ENCODE measurements at regions not wholly inside any gene's neighbourhood (a gene's known extent, or its start where the extent isn't known, plus 50 kb on each side); places are given as distances from the start of the nearest gene placed in this dataset.

- no peak for TF ChIP-seq CTCF (IDR thresholded peaks at IDR 0.05; ENCODE audit: insufficient read depth, low read length, poor library complexity, severe bottlenecking)
- H3K36me3 ChIP-seq (ENCODE audit: control insufficient read depth, insufficient read depth, low read length) = no peaks in the 10 kb centered on the region
- no peaks in the 10 kb centered on the region for H3K27me3 ChIP-seq (replicated peaks; ENCODE audit: control insufficient read depth, insufficient read depth, low read length)
- no peak overlapping the region for H3K4me3 ChIP-seq (replicated peaks; ENCODE audit: low read depth, low read length)
- DNase-seq (ENCODE audit: extremely low read depth, insufficient read length) = no peak
Measured at GRCh38 chr11:23308041-23308440, 447.8 kb upstream of the CCDC179 start.

- no peaks in the 10 kb centered on the region for H3K36me3 ChIP-seq (ENCODE audit: control insufficient read depth, insufficient read depth, low read length)
- no peak for TF ChIP-seq CTCF (IDR thresholded peaks at IDR 0.05; ENCODE audit: insufficient read depth, low read length, poor library complexity, severe bottlenecking)
- no peak for DNase-seq (ENCODE audit: extremely low read depth, insufficient read length)
- no peak overlapping the region for H3K4me3 ChIP-seq (replicated peaks; ENCODE audit: low read depth, low read length)
- H3K27me3 ChIP-seq (replicated peaks; ENCODE audit: control insufficient read depth, insufficient read depth, low read length) = no peaks in the 10 kb centered on the region
Measured at GRCh38 chr11:23310276-23310675, 450.0 kb upstream of the CCDC179 start.

GRCh38 chr11:23311986-23312940 is 452.0 kb upstream of the CCDC179 start:
- no peaks in the 10 kb centered on the region for H3K36me3 ChIP-seq (ENCODE audit: control insufficient read depth, insufficient read depth, low read length)
- H3K27me3 ChIP-seq (replicated peaks; ENCODE audit: control insufficient read depth, insufficient read depth, low read length) = no peaks in the 10 kb centered on the region
- no peak overlapping the region for H3K4me3 ChIP-seq (replicated peaks; ENCODE audit: low read depth, low read length)
- DNase-seq (ENCODE audit: extremely low read depth, insufficient read length) = no peak
- TF ChIP-seq CTCF (IDR thresholded peaks at IDR 0.05; ENCODE audit: insufficient read depth, low read length, poor library complexity, severe bottlenecking) = no peak

GRCh38 chr11:23313001-23313400 is 452.7 kb upstream of the CCDC179 start:
- DNase-seq (ENCODE audit: extremely low read depth, insufficient read length) = no peak

GRCh38 chr11:23314162-23314561 is 453.9 kb upstream of the CCDC179 start:
- no peak for TF ChIP-seq CTCF (IDR thresholded peaks at IDR 0.05; ENCODE audit: insufficient read depth, low read length, poor library complexity, severe bottlenecking)
- Histone ChIP-seq H3K36me3 (ENCODE audit: control insufficient read depth, insufficient read depth, low read length) (no peaks in the 10 kb centered on the region), H3K4me3 (replicated peaks; ENCODE audit: low read depth, low read length) (no peak overlapping the region), H3K27me3 (replicated peaks; ENCODE audit: control insufficient read depth, insufficient read depth, low read length) (no peaks in the 10 kb centered on the region)
- DNase-seq (ENCODE audit: extremely low read depth, insufficient read length) = no peak

More at GRCh38 chr11:23313001-23313400, 452.7 kb upstream of the CCDC179 start:
- Histone ChIP-seq H3K4me3 (replicated peaks; ENCODE audit: low read depth, low read length) (no peak overlapping the region), H3K36me3 (ENCODE audit: control insufficient read depth, insufficient read depth, low read length) (no peaks in the 10 kb centered on the region), H3K27me3 (replicated peaks; ENCODE audit: control insufficient read depth, insufficient read depth, low read length) (no peaks in the 10 kb centered on the region)
- TF ChIP-seq CTCF (IDR thresholded peaks at IDR 0.05; ENCODE audit: insufficient read depth, low read length, poor library complexity, severe bottlenecking) = no peak

All from GM06990 (cell line).